Activated CD8-positive, alpha-beta T cell treated with anti-CD3 and anti-CD28 coated beads for 36 hours (primary cell): ENCODE measurements at regions not wholly inside any gene's neighbourhood (a gene's known extent, or its start where the extent isn't known, plus 50 kb on each side); places are given as distances from the start of the nearest gene placed in this dataset.

Experiments
- ATAC-seq: fragments of 200-7000 bp; cut with Tn5 transposase; one replicate; pipeline ENCODE4 v1.10.0; 2021; ENCODE audit warnings: mild to moderate bottlenecking, moderate library complexity
- CTCF ChIA-PET: fragments of 350-600 bp; sonication (Branson Sonifier 250); formaldehyde crosslinking; loops from one replicate; lab custom pipeline; 2021; ENCODE audit warnings: antibody characterized with exemption; lab: Charles Lee
- POLR2A ChIA-PET: fragments of 350-600 bp; sonication (Branson Sonifier 250); formaldehyde crosslinking; loops from one replicate; lab custom pipeline; 2021; ENCODE audit warnings: antibody characterized with exemption; lab: Charles Lee
- DNase-seq: peaks from one replicate; pipeline ENCODE4 v3.0.0-alpha.2; 2020
- H3K27ac Mint-ChIP-seq: one replicate; pipeline ENCODE4 v1.8.0; 2021; ENCODE audit warnings: mild to moderate bottlenecking, mixed read lengths
- H3K27me3 Mint-ChIP-seq: one replicate; pipeline ENCODE4 v1.8.0; 2021; ENCODE audit warnings: mixed read lengths
- H3K36me3 Mint-ChIP-seq: one replicate; pipeline ENCODE4 v1.8.0; 2021; ENCODE audit warnings: low read depth, mixed read lengths
- H3K4me1 Mint-ChIP-seq: one replicate; pipeline ENCODE4 v1.8.0; 2021; ENCODE audit warnings: low read depth, mixed read lengths
- H3K4me3 Mint-ChIP-seq: one replicate; pipeline ENCODE4 v1.8.0; 2021; ENCODE audit warnings: mild to moderate bottlenecking, moderate library complexity, mixed read lengths
- H3K9me3 Mint-ChIP-seq: one replicate; pipeline ENCODE4 v1.8.0; 2021; ENCODE audit warnings: mixed read lengths
- intact Hi-C: fragments of 100-400 bp; cut with micrococcal nuclease; formaldehyde crosslinking; loops from one replicate; pipeline ENCODE4 v1.10.0; 2022
- TF ChIP-seq, protein P1 (sequence below): fragments of 200-600 bp; IDR thresholded peaks from one replicate; pipeline ENCODE4 v1.8.0; 2022; ENCODE audit warnings: antibody characterized with exemption, mild to moderate bottlenecking

DNA sequence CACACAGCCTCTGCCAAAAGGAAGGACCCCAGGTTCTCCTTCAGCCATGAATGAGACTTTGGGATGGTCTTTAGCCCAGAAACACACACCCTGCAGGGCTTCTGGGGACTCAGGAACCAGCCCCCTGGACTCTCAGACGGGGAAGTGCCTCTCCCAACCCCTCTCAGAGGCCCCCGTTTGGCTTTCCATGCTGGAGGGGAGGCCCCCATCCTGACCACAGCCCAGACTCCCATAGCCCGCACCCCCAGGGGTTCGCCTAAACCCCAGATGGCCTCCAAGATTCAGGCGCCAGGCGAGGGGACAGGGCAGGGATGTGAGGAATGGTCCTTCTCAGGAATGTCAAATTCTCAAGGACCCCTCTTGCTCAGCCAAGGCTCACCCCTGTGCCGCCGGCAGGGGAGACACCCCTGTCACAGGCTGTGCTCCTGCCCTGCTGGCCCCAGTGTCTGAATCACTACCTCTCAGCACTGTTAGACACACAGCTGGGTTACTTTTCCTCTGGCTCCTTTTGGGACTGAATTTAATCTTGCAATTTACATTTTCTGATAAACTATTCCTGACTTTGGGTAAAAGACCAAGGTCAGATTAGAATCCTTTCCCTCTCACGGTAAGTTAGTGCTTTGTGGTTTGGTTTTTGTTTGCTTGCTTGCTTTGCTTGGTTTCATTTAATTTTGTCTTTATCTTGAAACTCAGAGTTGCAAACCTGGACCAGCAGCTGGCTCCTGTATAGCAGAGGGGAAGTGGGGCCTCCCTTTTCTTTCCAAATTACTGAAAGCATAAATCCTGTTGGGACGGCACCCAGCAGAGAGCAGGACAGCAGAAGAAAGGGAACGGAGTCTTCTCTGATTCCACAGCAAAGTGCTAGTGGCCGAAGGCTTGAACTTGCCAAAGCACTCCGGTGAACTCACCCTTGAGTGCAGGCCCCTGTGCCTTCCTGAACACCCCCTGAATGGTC lies 198.9 kb upstream of the RAB6C start:
- no peaks in the 10 kb centered on the region for H3K36me3 Mint-ChIP-seq
- ChIA-PET CTCF (no interaction called here), POLR2A (no interaction called here)
- no peaks in the 10 kb centered on the region for H3K9me3 Mint-ChIP-seq
- ATAC-seq (no peak), DNase-seq (no peak)
- intact Hi-C loops = no loop called here
- TF ChIP-seq, protein P1, sequence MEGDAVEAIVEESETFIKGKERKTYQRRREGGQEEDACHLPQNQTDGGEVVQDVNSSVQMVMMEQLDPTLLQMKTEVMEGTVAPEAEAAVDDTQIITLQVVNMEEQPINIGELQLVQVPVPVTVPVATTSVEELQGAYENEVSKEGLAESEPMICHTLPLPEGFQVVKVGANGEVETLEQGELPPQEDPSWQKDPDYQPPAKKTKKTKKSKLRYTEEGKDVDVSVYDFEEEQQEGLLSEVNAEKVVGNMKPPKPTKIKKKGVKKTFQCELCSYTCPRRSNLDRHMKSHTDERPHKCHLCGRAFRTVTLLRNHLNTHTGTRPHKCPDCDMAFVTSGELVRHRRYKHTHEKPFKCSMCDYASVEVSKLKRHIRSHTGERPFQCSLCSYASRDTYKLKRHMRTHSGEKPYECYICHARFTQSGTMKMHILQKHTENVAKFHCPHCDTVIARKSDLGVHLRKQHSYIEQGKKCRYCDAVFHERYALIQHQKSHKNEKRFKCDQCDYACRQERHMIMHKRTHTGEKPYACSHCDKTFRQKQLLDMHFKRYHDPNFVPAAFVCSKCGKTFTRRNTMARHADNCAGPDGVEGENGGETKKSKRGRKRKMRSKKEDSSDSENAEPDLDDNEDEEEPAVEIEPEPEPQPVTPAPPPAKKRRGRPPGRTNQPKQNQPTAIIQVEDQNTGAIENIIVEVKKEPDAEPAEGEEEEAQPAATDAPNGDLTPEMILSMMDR = no peak
- peaks cover 2% of the 10 kb centered on the region for H3K27me3 Mint-ChIP-seq
- H3K4me1 Mint-ChIP-seq = no peaks in the 10 kb centered on the region
- H3K4me3 Mint-ChIP-seq = no peak overlapping the region
- no peak overlapping the region for H3K27ac Mint-ChIP-seq

DNA sequence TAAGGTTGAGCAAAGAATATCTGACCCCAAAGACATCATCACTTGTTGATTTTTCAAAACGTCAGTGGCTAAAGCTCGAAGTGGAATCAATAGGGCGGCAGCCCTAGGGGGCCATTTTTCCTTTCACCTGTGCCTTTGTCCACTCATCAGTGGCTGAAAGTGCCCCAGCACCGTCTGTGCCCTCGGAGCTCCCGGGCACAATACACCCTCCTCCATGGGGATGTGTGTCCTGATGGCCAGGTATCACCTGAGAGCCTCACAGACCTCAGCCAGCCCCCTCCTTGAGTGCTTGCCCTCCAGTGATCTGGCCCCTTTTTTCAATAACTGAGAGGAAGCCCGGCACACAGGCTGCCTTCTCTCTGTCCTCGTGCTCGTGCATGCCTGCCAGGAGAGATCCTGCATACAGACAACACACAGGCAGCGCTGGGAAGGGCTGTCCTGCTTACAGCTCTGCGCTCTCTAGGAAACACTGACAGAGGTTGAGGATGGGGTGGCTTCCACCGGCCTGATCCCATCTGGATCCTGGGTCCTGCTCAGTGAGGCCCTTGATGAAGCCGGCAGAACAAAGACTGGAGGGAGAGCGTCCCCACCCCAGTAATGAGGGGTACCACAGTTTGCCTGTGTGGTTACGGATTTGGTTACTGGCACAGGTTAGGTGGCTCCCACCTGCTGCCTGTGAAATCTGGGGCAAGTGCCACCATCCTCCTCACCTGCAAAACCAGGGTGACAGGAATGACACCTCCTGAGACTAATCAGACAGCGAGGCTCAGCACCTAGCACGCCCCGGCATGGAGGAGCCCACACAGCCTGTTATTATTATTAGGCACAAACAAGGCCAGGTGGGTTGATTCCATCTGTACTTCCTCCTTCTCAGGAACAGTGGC lies 197.5 kb upstream of the RAB6C start:
- H3K9me3 Mint-ChIP-seq = no peaks in the 10 kb centered on the region

DNA sequence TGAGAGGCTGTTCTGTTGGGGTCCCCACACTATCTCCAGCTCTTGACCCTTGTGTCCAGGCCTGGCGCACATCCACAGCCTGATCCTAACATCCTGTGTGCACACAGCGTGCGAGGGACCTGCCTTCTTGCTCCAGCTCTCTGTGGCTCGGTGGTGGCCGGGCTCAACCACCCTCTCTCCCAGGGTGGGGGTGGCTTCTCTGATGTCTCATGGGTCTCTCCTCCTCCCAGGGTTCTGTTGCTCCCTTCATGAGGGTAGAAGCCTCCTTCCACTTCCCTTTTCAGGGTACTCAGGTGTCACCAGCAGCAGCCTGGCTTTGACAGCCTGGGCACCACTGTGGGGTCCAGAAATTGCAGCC lies 196.9 kb upstream of the RAB6C start:
- ChIA-PET CTCF (no interaction called here), POLR2A (no interaction called here)
- Mint-ChIP-seq H3K27me3 (peaks cover 1% of the 10 kb centered on the region), H3K9me3 (no peaks in the 10 kb centered on the region), H3K36me3 (no peaks in the 10 kb centered on the region), H3K27ac (no peak overlapping the region), H3K4me3 (no peak overlapping the region), H3K4me1 (no peaks in the 10 kb centered on the region)
- DNase-seq = no peak
- intact Hi-C loops = no loop called here
- TF ChIP-seq, protein P1 = no peak
- ATAC-seq = no peak

More for the DNA sequence above, 197.5 kb upstream of the RAB6C start:
- no peak overlapping the region for H3K27ac Mint-ChIP-seq
- ATAC-seq (no peak), DNase-seq (no peak)
- TF ChIP-seq, protein P1 = no peak
- peaks cover 2% of the 10 kb centered on the region for H3K27me3 Mint-ChIP-seq
- ChIA-PET CTCF (no interaction called here), POLR2A (no interaction called here)
- intact Hi-C loops = no loop called here
- no peaks in the 10 kb centered on the region for H3K4me1 Mint-ChIP-seq
- no peak overlapping the region for H3K4me3 Mint-ChIP-seq
- no peaks in the 10 kb centered on the region for H3K36me3 Mint-ChIP-seq

DNA sequence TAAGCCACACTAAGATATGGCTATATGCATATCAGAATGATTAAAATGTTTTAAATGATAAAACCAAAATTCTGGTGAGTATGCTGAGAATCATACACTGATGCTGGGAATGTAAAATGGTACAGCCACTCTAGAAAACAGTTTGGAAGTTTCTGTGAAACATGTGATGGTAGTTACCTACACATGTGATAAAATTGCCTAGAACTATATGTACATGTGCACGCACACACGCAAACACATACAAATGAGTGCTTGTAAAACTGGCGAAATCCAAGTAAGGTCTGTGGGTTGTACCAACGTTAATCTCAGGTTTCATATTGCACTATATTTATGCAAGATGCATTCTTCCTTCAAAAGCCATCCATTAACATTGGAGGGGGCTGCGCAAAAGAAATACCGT lies 195.0 kb upstream of the RAB6C start:
- POLR2A ChIA-PET = no interaction called here
- Mint-ChIP-seq H3K27me3 (peaks cover 3% of the 10 kb centered on the region), H3K27ac (no peak overlapping the region), H3K36me3 (no peaks in the 10 kb centered on the region), H3K4me3 (no peak overlapping the region), H3K4me1 (no peaks in the 10 kb centered on the region), H3K9me3 (no peaks in the 10 kb centered on the region)
- intact Hi-C loops = no loop called here
- CTCF ChIA-PET = no interaction called here
- ATAC-seq (no peak), DNase-seq (no peak)
- TF ChIP-seq, protein P1 = no peak
